ENCODE measurements at regions not wholly inside any gene's neighbourhood (a gene's known extent, or its start where the extent isn't known, plus 50 kb on each side); places are given as distances from the start of the nearest gene placed in this dataset.

DNA sequence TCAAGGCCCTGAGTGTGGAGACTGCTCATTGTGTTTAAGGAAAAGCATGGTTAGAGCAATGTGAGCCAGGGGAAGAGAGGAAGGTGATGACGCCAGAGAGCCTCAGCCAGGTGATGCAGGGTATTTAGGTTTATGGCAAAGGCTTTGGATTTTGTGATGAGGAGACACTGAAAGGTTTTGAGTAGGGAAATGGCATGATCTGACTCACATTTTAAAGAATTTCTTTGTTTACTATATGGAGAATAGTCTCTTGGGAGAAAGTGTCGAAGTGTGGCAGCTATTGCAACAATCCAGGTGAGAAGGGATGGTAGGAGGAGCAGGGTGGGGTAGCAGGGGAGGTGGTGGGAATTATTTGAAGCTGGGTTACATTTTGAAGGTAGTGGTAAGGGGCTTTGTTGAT lies 293.4 kb upstream of the IGFBP7 start:
- ChIA-PET POLR2A (no interaction called here), CTCF (interaction anchor here (1.2 kb wide), 1 partner anchor 12 kb away, joined by 3 read pairs; no protein-coding TSS in a partner anchor)
- H3K9ac ChIP-seq (replicated peaks; ENCODE audit: extremely low read depth, insufficient read depth, low read length) = no peak overlapping the region
- TF ChIP-seq GATA2 (IDR thresholded peaks at IDR 0.05; ENCODE audit: insufficient read depth, insufficient read length, low read depth, low read length) (no peak), POLR2A (IDR thresholded peaks at IDR 0.05; ENCODE audit: low read depth, low read length) (no peak), EZH2 (IDR thresholded peaks at IDR 0.05; ENCODE audit: borderline replicate concordance, low read depth, low read length, severe bottlenecking) (no peak)
- no peaks in the 10 kb centered on the region for H3K4me1 ChIP-seq (ENCODE audit: control insufficient read depth, extremely low read depth, insufficient read depth, low read length)
- H2AFZ ChIP-seq (ENCODE audit: low read depth, low read length) = no peak overlapping the region
- H3K27ac ChIP-seq (ENCODE audit: insufficient read depth, low read depth, low read length) = no peak overlapping the region
- H3K4me3 ChIP-seq (replicated peaks in 1 of 3; ENCODE audit: insufficient read depth in 1 of 3, low read depth in 1 of 3, low read length in 3 of 3) = no peak overlapping the region
- H3K27me3 ChIP-seq (ENCODE audit: control insufficient read depth in 2 of 2, insufficient read depth in 2 of 2, low read length in 2 of 2) = no peaks in the 10 kb centered on the region
- H3K9me3 ChIP-seq (replicated peaks; ENCODE audit: control insufficient read depth, insufficient read depth, low read length) = no peaks in the 10 kb centered on the region
- no peak for DNase-seq (ENCODE audit: low read depth, low spot score)
- intact Hi-C loops (cut with micrococcal nuclease) = no loop called here
- H3K4me2 ChIP-seq (ENCODE audit: insufficient read depth, low read length) = no peak overlapping the region
- H3K36me3 ChIP-seq (ENCODE audit: control insufficient read depth in 2 of 2, extremely low read depth in 1 of 2, insufficient read depth in 2 of 2, low read length in 2 of 2) = no peaks in the 10 kb centered on the region
- H3K9me1 ChIP-seq (replicated peaks; ENCODE audit: control insufficient read depth, extremely low read depth, insufficient read depth, low read length) = no peaks in the 10 kb centered on the region
- BruUV-seq (replicated peaks) = no TSS peak
- dilution Hi-C loops (cut with MboI; ENCODE audit: extremely low pct_ligation_motif_present, low sequenced_read_pairs) = no loop called here
- no peaks in the 10 kb centered on the region for H4K20me1 ChIP-seq (replicated peaks; ENCODE audit: control insufficient read depth, extremely low read depth, insufficient read depth, low read length)
- no peak for FAIRE-seq
- H3K79me2 ChIP-seq (ENCODE audit: control insufficient read depth, insufficient read depth, low read length) = no peaks in the 10 kb centered on the region

DNA sequence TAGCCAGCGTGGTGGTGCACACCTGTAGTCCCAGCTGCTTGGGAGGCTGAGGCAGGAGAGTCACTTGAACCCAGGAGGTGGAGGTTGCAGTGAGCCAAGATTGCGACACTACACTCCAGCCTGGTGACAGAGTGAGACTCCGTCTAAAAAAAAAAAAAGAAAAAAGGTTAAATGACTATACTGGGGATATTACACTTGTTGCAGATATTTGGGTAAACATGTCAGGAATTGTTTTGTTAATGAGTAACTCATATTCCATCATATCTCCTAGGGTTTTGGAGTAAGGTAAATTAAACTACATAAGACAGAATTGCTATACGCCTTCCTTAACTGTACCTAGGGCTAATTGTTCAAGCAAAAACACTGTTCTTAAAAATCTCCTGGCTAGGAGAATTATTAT lies 291.4 kb upstream of the IGFBP7 start:
- H2AFZ ChIP-seq (ENCODE audit: low read depth, low read length) = no peak overlapping the region
- H3K9me1 ChIP-seq (replicated peaks; ENCODE audit: control insufficient read depth, extremely low read depth, insufficient read depth, low read length) = no peaks in the 10 kb centered on the region
- ChIA-PET POLR2A (no interaction called here), CTCF (interaction anchor here (0.7 kb wide), 1 partner anchor 216 kb away, joined by 3 read pairs; no protein-coding TSS in a partner anchor)
- H4K20me1 ChIP-seq (replicated peaks; ENCODE audit: control insufficient read depth, extremely low read depth, insufficient read depth, low read length) = no peaks in the 10 kb centered on the region
- no peaks in the 10 kb centered on the region for H3K27me3 ChIP-seq (ENCODE audit: control insufficient read depth in 2 of 2, insufficient read depth in 2 of 2, low read length in 2 of 2)
- no peaks in the 10 kb centered on the region for H3K4me1 ChIP-seq (ENCODE audit: control insufficient read depth, extremely low read depth, insufficient read depth, low read length)
- dilution Hi-C loops (cut with MboI; ENCODE audit: extremely low pct_ligation_motif_present, low sequenced_read_pairs) = no loop called here
- intact Hi-C loops (cut with micrococcal nuclease) = no loop called here
- no peak overlapping the region for H3K4me2 ChIP-seq (ENCODE audit: insufficient read depth, low read length)
- H3K9me3 ChIP-seq (replicated peaks; ENCODE audit: control insufficient read depth, insufficient read depth, low read length) = no peaks in the 10 kb centered on the region
- no peaks in the 10 kb centered on the region for H3K36me3 ChIP-seq (ENCODE audit: control insufficient read depth in 2 of 2, extremely low read depth in 1 of 2, insufficient read depth in 2 of 2, low read length in 2 of 2)
- TF ChIP-seq MAX (IDR thresholded peaks at IDR 0.05; ENCODE audit: insufficient read depth, insufficient read length) (no peak), POLR2AphosphoS5 (IDR thresholded peaks at IDR 0.05; ENCODE audit: insufficient read depth, low read depth, low read length) (no peak), MYC (IDR thresholded peaks at IDR 0.05; ENCODE audit: low read depth, low read length) (no peak), FOS (IDR thresholded peaks at IDR 0.05; ENCODE audit: borderline replicate concordance, insufficient read depth, low read length) (no peak), CTCF (IDR thresholded peaks at IDR 0.05; ENCODE audit: extremely low read depth in 1 of 2, insufficient read depth in 1 of 2, low read depth in 1 of 2, low read length in 2 of 2) (no peak), JUN (IDR thresholded peaks at IDR 0.05; ENCODE audit: borderline replicate concordance, insufficient read depth, insufficient read length, low read depth) (no peak), POLR2A (IDR thresholded peaks at IDR 0.05; ENCODE audit: low read depth, low read length) (no peak), EZH2 (IDR thresholded peaks at IDR 0.05; ENCODE audit: borderline replicate concordance, low read depth, low read length, severe bottlenecking) (no peak), GATA2 (IDR thresholded peaks at IDR 0.05; ENCODE audit: insufficient read depth, insufficient read length, low read depth, low read length) (no peak)
- FAIRE-seq = no peak
- BruUV-seq (replicated peaks) = no TSS peak
- no peak for DNase-seq (ENCODE audit: low read depth, low spot score)
- H3K4me3 ChIP-seq (replicated peaks in 1 of 3; ENCODE audit: insufficient read depth in 1 of 3, low read depth in 1 of 3, low read length in 3 of 3) = no peak overlapping the region
- no peaks in the 10 kb centered on the region for H3K79me2 ChIP-seq (ENCODE audit: control insufficient read depth, insufficient read depth, low read length)
- no peak overlapping the region for H3K9ac ChIP-seq (replicated peaks; ENCODE audit: extremely low read depth, insufficient read depth, low read length)
- H3K27ac ChIP-seq (ENCODE audit: insufficient read depth, low read depth, low read length) = no peak overlapping the region

All from endothelial cell of umbilical vein (primary cell).